ENCODE measurements at regions not wholly inside any gene's neighbourhood (a gene's known extent, or its start where the extent isn't known, plus 50 kb on each side); places are given as distances from the start of the nearest gene placed in this dataset.
"Not testable (repeated sequence)": the region's sequence is repeated elsewhere in the genome, so short reads cannot be mapped to it uniquely, and the experiment has no call there.

GRCh38 chr1:228546541-228547463 is 59.6 kb downstream of the RNF187 start:
- no peak overlapping the region for H3K4me3 ChIP-seq (ENCODE audit: low read length)
- DNase-seq = no peak
- no peak overlapping the region for H3K27ac ChIP-seq (ENCODE audit: low read length)
- peaks cover 2% of the 10 kb centered on the region for H3K27me3 ChIP-seq (ENCODE audit: control insufficient read depth, insufficient read depth, low read length)
- no peaks in the 10 kb centered on the region for H3K36me3 ChIP-seq (ENCODE audit: control insufficient read depth, insufficient read depth, low read length)
- H3K9me3 ChIP-seq (replicated peaks; ENCODE audit: control insufficient read depth, low read depth, low read length) = no peaks in the 10 kb centered on the region
- WGBS (ENCODE audit: insufficient coverage) = 71% methylated on average over 9 of the region's 12 CpGs
- H3K4me1 ChIP-seq (ENCODE audit: control insufficient read depth, insufficient read depth, low read length) = no peaks in the 10 kb centered on the region

GRCh38 chr1:228547464-228547792 is 60.2 kb downstream of the RNF187 start:
- 58% methylated on average over 2 of the region's 3 CpGs for WGBS (ENCODE audit: insufficient coverage)
- H3K9me3 ChIP-seq (replicated peaks; ENCODE audit: control insufficient read depth, low read depth, low read length) = no peaks in the 10 kb centered on the region
- peaks cover 2% of the 10 kb centered on the region for H3K27me3 ChIP-seq (ENCODE audit: control insufficient read depth, insufficient read depth, low read length)
- no peaks in the 10 kb centered on the region for H3K4me1 ChIP-seq (ENCODE audit: control insufficient read depth, insufficient read depth, low read length)
- no peaks in the 10 kb centered on the region for H3K36me3 ChIP-seq (ENCODE audit: control insufficient read depth, insufficient read depth, low read length)
- no peak overlapping the region for H3K4me3 ChIP-seq (ENCODE audit: low read length)
- DNase-seq = no peak
- H3K27ac ChIP-seq (ENCODE audit: low read length) = no peak overlapping the region

- H3K27me3 ChIP-seq (ENCODE audit: control insufficient read depth, insufficient read depth, low read length) = peaks cover 5% of the 10 kb centered on the region
- no peak overlapping the region for H3K27ac ChIP-seq (ENCODE audit: low read length)
- no peak for DNase-seq
- H3K36me3 ChIP-seq (ENCODE audit: control insufficient read depth, insufficient read depth, low read length) = no peaks in the 10 kb centered on the region
- H3K9me3 ChIP-seq (replicated peaks; ENCODE audit: control insufficient read depth, low read depth, low read length) = no peaks in the 10 kb centered on the region
- H3K4me1 ChIP-seq (ENCODE audit: control insufficient read depth, insufficient read depth, low read length) = no peaks in the 10 kb centered on the region
- WGBS (ENCODE audit: insufficient coverage) = no CpG with 5 or more reads among the region's 2 CpGs
- no peak overlapping the region for H3K4me3 ChIP-seq (ENCODE audit: low read length)
Measured at GRCh38 chr1:228548788-228549187, 61.6 kb downstream of the RNF187 start.

GRCh38 chr1:228552596-228553176 is 65.5 kb downstream of the RNF187 start:
- no peaks in the 10 kb centered on the region for H3K9me3 ChIP-seq (replicated peaks; ENCODE audit: control insufficient read depth, low read depth, low read length)
- no peaks in the 10 kb centered on the region for H3K4me1 ChIP-seq (ENCODE audit: control insufficient read depth, insufficient read depth, low read length)
- no peak overlapping the region for H3K27ac ChIP-seq (ENCODE audit: low read length)
- DNase-seq = no peak
- no peak overlapping the region for H3K4me3 ChIP-seq (ENCODE audit: low read length)
- H3K27me3 ChIP-seq (ENCODE audit: control insufficient read depth, insufficient read depth, low read length) = peaks cover 10% of the 10 kb centered on the region
- H3K36me3 ChIP-seq (ENCODE audit: control insufficient read depth, insufficient read depth, low read length) = no peaks in the 10 kb centered on the region
- WGBS (ENCODE audit: insufficient coverage) = 57% methylated on average over 3 of the region's 5 CpGs

DNA sequence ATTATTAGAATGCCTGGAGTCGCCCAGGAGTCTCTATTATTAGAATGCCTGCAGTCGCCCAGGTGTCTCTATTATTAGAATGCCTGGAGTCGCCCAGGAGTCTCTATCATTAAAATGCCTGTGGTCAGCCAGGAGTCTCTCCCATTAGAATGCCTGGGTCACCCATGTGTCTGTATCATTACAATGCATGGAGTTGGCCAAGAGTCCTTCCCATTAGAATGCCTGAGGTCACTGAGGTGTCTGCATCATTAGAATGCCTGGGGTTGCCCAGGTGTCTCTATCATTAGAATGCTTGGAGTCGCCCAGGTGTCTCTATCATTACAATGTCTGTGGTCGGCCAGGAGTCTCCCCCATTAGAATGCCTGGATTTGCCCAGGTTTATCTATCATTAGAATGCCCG is 66.9 kb downstream of the RNF187 start:
- 67% methylated on average over 4 of the region's 6 CpGs for WGBS (ENCODE audit: insufficient coverage)
- Histone ChIP-seq H3K27ac (ENCODE audit: low read length) (no peak overlapping the region), H3K4me3 (ENCODE audit: low read length) (no peak overlapping the region), H3K9me3 (replicated peaks; ENCODE audit: control insufficient read depth, low read depth, low read length) (no peaks in the 10 kb centered on the region), H3K36me3 (ENCODE audit: control insufficient read depth, insufficient read depth, low read length) (no peaks in the 10 kb centered on the region), H3K4me1 (ENCODE audit: control insufficient read depth, insufficient read depth, low read length) (no peaks in the 10 kb centered on the region), H3K27me3 (ENCODE audit: control insufficient read depth, insufficient read depth, low read length) (peaks cover 10% of the 10 kb centered on the region)
- DNase-seq = no peak

- peak; percentile 24 for DNase-seq
- WGBS (ENCODE audit: insufficient coverage) = 50% methylated on average over 46 of the region's 71 CpGs
- no peaks in the 10 kb centered on the region for H3K36me3 ChIP-seq (ENCODE audit: control insufficient read depth, insufficient read depth, low read length)
Measured at GRCh38 chr1:228555074-228555994, 68.2 kb downstream of the RNF187 start.

GRCh38 chr1:228556634-228557430 is 69.7 kb downstream of the RNF187 start:
- DNase-seq; H3K36me3 ChIP-seq (ENCODE audit: control insufficient read depth, insufficient read depth, low read length); H3K27me3 ChIP-seq (ENCODE audit: control insufficient read depth, insufficient read depth, low read length); H3K27ac ChIP-seq (ENCODE audit: low read length); H3K4me1 ChIP-seq (ENCODE audit: control insufficient read depth, insufficient read depth, low read length); H3K9me3 ChIP-seq (replicated peaks; ENCODE audit: control insufficient read depth, low read depth, low read length); H3K4me3 ChIP-seq (ENCODE audit: low read length): not testable (repeated sequence)
- no CpG with 5 or more reads among the region's 66 CpGs for WGBS (ENCODE audit: insufficient coverage)

More at GRCh38 chr1:228555074-228555994, 68.2 kb downstream of the RNF187 start:
- no peaks in the 10 kb centered on the region for H3K4me1 ChIP-seq (ENCODE audit: control insufficient read depth, insufficient read depth, low read length)
- no peak overlapping the region for H3K4me3 ChIP-seq (ENCODE audit: low read length)
- H3K9me3 ChIP-seq (replicated peaks; ENCODE audit: control insufficient read depth, low read depth, low read length) = no peaks in the 10 kb centered on the region
- peaks cover 10% of the 10 kb centered on the region for H3K27me3 ChIP-seq (ENCODE audit: control insufficient read depth, insufficient read depth, low read length)
- H3K27ac ChIP-seq (ENCODE audit: low read length) = no peak overlapping the region

Data from muscle of leg (tissue), 3 donors.